GM21528 (cell line): ENCODE measurements at regions not wholly inside any gene's neighbourhood (a gene's known extent, or its start where the extent isn't known, plus 50 kb on each side); places are given as distances from the start of the nearest gene placed in this dataset.

Experiments
- ATAC-seq: cut with Tn5 transposase; IDR thresholded peaks from one replicate; pipeline ENCODE4 v1.9.1; 2021; ENCODE audit warnings: mild to moderate bottlenecking, moderate library complexity; ENCODE audit not compliant: unreplicated experiment, low FRiP score

DNA sequence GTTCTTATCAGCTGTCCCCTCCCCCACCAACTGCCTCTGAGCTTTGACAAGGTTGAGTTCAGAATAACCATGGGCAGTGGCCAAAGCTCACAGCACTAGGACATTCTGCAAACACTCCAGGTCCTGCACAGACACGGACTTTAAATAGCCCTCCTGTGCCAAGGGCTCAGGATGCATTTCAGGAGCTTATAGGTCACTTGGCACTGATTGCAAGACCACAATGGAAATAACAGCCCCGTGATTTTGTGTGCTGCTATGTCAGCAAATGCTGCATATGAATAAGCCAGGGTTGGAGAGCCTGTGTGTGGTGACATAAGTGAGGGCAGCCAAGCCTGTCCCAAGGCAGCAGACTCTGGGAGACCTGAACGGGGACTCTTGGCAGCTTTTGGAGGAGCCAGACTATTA lies 150.7 kb downstream of the DMRT2 start:
- no peak for ATAC-seq

DNA sequence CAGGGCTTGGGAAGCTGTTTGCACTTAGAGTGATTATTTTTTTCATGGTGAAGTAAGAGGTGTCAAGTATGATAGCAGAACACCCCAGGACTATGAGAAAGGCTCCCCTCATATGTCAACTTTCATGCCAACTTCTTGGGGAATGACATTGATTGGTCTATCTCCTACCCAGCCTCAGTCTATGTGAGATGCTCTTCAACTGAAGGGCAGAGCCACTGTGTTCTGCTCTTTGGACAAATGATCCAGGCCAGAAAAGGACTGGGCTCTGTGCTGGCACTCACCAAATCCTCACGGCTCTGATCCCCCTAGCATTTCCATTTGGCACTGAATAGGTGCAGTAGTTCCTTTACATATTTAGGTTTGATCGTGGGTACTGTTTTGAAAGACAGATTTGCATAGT lies 151.1 kb downstream of the DMRT2 start:
- no peak for ATAC-seq

DNA sequence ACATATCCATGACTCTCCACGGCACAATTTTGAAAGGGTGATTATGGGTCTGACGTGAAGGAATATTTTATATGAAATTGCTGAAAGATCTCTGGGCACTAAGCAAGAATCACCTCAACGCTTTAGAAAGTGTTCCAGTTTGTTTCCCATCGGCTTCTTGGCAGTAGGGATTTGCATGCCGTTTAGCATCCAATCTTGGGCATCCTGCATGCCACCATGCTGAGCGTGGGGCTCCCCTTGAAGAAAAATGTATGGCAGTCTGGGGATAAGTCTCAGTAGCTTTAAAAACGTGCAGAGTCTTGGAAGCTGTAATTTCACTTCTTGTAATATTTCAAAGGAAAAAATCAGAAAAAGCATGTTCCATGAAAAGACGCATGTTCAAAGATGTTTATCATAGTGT lies 151.7 kb downstream of the DMRT2 start:
- ATAC-seq, result no peak

DNA sequence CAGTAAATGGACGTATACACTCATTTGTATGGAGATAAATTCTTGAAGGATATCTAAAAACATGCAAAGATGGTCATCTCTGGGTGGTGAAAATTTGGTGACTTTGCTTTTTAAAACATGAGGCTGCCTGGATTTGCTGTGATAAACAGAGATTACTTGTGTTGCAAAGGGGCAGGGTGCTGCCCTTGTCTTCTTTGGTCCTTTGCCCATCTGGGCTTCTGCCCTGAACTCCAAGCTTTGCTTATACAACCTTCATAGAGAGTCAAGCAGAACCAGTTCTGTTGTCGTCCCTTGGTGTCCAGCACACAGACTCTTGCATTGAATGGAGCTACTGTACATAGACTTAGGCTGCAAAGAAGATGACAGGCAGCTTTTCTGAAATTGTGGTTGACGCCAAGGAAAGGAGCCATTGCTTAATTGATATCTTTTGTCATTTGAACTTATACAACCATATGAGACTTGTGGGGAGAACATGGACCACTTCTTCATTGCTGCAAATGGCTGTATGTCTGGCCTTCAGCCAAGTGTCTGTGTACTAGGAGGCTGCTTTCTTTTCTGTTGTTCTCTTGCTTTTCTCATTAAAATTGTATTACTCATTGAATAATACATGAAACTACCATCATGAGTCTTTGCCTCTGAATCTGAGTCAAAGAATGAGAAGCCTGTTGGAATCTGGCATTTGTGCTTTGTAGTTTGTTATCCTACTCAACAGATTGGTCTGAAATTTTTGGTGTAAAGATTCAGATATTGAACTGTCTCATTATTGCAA lies 152.5 kb downstream of the DMRT2 start:
- no peak for ATAC-seq

DNA sequence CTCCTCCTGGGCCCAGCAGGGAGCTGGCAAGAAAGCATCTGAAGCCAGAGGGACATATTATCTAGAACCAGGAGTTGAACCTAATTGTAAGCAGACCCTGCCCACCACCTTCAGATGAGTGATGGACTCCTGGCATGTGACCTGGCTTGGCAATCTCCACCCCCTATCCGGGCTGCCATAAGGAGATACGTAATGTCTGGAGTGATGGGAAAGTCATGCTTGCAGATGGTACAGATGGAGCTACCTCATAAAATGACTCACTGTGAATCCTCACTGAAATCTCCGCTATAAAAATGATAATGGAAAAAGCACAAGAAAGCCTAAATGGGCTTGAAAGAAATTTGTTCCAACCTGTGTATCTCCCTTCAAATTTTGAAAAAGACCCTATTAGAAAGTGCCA lies 157.5 kb downstream of the DMRT2 start:
- ATAC-seq, result no peak

DNA sequence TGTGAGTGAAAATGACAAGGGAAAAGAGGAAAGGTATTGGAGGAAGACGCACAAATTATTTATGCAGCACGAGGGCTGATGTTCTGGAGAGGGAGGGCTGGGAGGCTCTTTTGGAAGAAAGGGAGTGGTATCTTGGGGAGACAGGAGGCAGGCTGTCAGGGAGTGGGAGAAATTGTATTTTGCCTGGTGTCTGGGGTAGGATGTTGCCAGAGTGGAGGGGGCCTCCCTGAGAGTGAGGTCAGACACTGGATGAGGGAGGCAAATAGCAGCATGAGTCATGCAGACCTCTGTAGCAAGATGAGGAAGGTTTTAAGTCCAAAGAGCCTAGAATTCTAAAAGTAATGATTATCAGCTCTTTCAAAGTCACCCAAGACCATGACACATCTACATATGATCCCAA lies 158.0 kb downstream of the DMRT2 start:
- ATAC-seq, result no peak

DNA sequence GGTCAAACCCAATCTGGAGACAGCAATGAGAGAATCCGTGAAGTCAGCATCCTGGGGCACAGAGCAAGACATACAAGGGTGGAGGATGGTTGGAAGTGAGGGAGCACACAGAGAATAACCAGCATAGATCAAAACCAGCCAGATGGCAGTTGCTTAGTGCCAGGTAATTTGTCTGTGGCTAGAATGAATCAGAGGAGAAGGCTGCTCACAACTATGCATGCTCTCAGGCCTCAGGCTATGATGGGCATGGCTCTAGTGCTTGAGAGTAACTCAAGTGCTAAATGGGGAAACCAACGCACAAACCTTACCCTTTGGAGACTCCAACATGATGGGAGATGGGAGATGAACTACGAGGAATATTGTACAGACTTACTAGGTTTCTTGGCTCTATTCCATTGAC lies 160.8 kb downstream of the DMRT2 start:
- no peak for ATAC-seq

DNA sequence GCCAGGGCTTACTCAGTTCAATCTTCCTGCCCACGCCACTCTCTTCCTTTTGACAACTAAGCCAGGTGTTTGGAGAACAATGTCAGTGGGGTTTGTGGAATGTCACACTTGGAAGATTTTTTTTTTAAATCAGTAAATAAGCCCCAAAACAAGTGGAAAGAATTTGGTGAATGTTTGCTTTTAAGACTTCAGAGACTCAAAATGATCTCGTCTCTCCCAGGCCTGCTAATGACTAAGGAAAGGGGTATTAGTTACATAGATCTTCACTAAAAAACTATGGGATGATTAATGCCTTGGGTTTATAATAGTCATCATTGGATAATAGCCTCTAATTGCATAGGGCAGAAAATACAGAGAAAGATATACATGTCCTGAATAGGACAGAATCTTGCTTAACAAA lies 166.4 kb downstream of the DMRT2 start:
- no peak for ATAC-seq

DNA sequence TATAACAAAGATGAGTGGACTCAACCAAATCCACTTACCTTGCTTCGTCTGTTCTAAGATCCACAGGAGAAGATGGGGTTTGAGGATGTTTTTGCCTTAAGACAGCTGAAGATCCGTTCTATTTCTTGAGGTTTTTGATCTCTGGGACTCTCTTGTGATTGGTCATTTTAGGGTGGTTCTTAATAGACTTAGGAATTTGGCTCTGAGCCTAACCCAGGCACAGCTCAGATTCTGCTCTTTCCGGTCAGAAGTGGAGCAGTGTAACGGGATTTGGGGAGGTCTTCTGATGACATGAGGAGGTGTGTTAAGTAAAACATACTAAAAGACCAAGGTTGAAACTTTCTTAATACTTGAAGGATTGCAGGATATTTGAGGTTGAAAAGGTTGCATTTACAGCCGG lies 166.9 kb downstream of the DMRT2 start:
- no peak for ATAC-seq

DNA sequence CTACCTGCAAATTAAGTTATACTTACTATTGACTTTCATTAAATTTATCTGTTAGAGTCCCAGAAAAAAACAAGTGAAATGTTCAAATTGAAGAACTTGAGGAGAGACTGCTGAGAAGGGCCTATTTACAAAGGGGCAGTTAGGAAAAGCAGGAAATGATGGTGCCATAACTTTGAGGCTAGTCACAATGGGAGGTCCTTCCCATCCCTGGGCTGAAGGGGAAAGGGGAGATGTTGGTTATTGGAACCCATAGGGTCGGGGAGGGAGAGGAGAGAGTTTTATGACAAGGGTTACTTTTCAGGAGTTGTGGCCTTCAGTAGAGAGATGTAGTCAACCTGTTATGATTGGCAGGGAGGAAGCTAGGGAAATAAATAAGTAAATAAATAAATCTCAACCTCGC lies 169.1 kb downstream of the DMRT2 start:
- ATAC-seq, result no peak

DNA sequence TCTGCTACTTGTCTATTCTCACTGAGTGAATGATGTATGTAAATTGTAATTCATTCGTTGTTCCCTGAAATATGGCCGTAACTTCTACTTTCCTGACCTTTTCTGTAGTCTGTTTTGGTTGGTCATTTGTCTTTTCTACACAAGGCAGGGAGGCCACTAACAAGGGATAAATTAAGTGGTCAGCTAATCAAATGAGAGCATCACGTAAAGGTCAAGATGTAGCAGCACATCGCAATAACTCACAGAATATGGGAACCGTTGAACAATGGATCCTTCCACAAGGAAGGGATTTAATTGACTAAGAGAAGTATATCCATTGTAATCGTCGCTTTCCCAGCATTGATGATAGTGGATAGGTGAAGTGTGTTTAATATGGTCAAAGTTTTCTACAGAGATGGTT lies 171.1 kb downstream of the DMRT2 start:
- ATAC-seq, result no peak

DNA sequence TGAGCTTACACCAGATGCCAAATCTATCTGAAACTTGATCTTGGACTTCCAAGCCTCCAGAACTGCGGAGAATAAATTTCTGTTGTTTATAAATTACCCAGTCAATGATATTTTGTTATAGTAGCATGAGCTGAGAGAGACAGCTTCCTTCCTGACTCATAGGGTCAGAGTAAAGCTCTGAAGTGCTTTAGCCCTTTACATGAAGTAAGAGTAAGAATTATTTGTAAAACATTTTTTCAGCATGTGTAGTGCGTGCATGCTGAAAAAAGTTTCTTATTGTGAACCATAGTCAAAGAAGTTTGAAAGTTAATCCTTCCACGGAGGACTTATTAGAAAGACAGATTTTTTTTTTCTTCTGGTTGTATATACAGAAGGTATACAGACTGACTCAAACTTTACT lies 172.4 kb downstream of the DMRT2 start:
- no peak for ATAC-seq

DNA sequence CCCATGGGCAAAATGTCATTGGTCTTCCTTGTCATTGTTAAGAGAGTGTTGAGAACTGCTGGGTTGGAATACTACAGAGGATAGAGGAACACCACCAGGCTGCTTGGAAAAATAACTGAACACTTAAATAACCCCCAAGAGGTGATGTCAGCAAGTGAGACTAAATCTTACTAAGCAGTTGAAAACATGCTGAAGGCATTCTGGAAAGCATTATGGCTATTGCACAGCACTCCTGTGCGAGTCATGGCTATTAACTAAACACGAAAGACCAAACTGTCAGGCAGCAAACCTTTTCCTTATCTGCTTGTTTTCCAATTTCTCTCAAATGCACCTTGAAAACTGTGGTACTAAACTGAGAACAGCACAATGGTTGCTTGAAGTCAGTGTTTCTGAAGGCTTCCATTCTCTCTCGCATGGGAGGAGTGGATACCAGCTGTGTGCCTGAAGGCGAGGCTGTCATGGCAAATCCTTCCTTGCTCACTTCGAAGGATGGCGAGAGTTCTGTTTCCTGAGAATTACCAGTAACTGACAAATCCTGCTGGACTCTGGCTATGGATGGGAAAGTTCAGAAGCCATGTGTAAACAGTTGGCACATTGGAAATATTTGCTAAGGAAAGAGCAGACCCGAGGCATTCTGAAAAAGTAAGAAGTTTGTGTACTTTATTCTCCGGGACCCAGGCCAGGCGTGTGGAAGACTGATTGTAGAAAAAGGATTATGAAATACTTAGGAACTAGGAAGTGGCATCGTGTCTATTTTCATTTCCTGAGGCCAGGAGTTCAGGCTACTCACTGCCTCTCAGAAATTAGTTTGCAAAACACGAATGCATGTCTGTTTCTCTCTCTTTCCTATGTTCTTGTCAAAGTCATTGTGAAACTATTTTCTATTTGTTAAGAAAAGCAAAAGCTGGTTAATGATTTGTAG lies 182.1 kb downstream of the DMRT2 start:
- no peak for ATAC-seq

DNA sequence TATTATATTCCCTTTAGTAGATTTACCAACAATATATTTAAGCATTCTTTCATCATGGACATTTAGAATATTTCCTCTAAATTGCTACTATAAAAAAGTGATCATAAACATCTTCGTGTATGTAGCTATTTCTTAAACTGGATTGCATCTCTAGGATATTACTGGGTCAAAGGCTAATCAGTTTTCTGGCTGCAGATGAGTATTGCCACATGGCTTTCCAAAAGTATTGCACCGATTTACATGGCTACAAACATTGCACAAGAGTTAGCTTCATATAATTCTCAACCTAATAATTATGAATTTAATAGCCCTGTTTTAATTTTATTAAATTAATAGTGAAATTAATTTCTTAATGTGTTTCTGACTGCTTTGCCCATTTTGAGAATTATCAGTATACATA lies 183.4 kb downstream of the DMRT2 start:
- no peak for ATAC-seq

DNA sequence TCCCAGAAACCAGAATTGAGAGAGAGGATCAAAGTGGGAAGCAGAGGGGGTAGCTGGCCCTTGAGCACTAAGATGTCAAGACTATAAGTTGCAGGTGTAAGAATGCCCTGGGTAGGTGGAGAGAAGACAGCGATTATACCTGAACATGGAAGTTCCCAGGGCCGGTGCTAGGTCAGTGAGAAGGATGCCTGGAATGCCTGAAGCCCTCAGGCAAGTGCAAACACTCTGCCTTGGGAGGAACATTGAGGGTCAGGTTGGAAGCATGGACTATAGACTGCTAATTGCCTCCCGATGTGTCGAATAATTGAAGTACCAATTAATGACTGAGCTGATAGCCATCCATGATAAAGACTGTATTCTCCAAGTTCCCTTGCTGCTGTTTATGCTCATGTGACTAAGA lies 185.5 kb downstream of the DMRT2 start:
- ATAC-seq, result no peak

DNA sequence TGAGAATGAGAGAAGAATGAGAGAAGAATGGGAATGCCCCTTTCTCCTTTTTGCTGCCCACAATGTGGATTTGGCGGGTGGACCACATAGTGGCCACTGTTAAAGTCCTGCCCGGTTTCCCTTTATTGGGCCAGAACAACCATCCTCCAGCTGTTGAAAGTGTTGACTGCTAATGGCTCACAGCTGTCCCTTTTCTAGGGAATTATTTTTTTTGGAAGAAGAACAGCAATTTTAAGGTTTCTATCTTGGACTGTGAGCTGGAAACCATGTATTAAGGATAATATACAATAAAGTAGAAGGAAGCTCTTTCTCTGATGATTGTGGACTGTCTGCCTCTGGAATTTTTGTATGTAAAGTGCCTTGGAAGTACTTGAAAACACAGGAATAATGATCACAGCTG lies 185.9 kb downstream of the DMRT2 start:
- ATAC-seq, result no peak

DNA sequence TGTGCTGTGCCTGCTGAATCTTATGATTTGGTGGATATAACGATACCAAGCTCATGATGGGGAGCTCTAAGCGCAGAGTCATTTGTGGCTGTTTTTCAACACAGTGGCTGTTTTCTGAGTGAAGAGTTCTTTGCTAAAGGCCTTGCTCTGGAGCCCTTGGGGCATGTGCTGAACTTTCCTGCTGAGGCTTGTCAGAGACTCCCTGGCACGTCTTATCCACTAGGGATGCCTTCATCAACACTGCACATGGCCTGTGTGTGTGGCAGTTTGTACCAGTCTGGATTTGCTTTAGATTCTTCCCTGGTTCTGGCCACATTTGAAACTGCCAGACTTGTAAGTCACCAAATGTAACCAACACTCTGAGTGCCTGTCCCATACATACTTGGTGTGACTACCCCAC lies 188.2 kb downstream of the DMRT2 start:
- no peak for ATAC-seq

DNA sequence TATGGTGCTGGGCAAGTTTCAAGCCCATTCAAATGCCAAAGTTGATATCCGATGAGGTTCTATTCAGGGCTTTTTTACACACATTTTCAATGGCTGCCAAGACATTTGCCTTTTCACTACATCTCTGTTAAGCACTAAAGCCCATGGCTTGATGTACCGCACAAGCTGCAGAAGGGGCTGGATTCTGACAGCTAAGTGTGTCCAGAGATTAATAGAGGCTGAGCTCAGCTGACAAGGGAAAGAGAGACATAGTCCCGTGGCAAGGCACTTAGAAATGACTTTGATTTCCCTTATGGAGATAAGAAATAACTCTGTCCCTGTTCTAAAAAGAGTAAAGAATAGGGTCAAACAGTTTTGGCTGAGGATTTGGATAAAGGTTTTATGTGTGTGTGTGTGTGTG lies 198.6 kb downstream of the DMRT2 start:
- no peak for ATAC-seq

DNA sequence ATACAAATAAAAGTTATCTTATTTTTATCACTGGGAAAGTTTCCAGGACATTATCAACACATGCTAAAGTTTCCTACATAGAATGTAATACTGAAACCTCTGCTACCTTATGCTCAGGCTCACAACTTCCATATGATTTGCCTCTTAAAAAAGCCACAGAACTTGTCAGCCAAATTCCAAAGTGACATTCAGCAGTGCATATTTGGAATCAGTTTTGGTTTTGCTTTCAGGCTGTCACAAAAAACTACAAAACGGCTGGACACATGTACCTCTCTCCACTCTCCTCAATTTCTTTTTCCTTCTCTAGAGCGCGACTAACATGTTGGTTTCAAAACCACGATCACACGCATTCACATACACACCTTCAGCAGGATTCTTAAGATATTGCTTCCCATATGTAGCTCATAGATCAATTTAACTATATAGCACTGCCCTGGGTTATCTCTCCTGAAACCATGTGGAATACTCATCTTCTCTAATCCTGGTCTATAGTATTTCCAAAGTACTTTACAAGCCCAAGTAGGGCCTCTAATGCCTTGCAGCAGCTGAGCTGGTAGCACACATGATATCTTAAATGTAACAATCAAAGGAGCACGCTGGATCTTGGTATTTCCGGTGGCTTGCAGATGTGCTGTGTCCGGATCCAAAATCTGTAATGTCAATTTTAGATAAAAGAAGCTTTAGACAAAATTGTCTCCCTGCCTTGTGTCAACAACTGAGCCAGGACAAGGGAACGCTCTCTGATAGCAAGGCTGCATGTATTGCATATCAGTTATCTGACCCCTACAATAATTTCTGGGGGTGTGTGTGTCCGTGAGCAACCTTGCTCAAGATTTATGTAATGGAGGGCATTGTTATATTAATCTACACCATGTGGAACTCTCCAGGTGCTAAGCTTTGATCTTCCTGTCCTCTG lies 203.2 kb downstream of the DMRT2 start:
- no peak for ATAC-seq

DNA sequence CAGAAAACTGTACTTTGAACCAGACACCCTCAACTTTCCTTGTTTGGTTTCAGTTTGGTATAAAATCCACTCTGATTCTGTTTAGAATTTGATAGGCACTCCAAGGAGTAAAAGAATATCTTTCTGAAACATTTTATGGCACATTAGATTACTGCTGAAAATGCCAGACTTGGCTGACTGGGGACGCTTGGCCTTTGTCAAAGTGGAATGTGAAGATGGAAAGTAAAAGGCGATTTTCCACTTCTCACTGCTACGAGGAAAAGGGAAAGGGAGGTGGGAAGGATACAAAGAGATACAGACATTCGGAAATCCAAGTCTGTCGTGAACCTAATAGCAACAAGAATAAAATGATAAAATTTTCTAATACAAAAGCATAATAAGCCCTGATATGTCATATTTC lies 203.9 kb downstream of the DMRT2 start:
- no peak for ATAC-seq

DNA sequence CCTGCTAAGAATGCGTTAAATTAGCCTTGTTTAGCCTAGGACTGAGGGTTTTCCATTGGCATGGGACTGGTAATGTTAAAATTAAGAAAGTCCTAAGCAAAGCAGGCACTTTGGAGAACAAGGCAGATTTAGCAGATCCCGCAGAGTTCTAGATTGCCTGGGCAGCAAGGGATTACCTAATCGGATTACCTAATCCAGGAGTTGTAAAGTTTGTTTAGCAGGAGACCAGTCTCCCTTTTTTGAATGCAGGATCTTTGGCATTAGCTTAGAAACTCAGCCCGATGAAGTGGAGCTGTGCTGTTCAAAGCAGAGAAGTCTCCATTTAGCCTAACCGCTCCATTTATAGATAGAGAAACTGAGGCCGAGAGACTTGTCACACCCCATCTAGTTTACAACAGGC lies 206.0 kb downstream of the DMRT2 start:
- ATAC-seq, result no peak
